GM12891 (cell line): ENCODE measurements at regions not wholly inside any gene's neighbourhood (a gene's known extent, or its start where the extent isn't known, plus 50 kb on each side); places are given as distances from the start of the nearest gene placed in this dataset.

Experiments used
- PAX5 ChIP-seq: IDR thresholded peaks from 2 replicates; pipeline ENCODE4 v1.6.1; 2011; ENCODE audit warnings: low read length, moderate library complexity, mild to moderate bottlenecking; ENCODE audit not compliant: insufficient read depth, severe bottlenecking
- POLR2A ChIP-seq: IDR thresholded peaks from 2 replicates; pipeline ENCODE4 v1.6.1; 2011; ENCODE audit warnings: low read depth, low read length, control low read depth
- POLR2AphosphoS5 ChIP-seq: IDR thresholded peaks from 2 replicates; pipeline ENCODE4 v1.6.1; 2011; ENCODE audit warnings: low read depth, low read length, control low read depth
- POU2F2 ChIP-seq: IDR thresholded peaks from 2 replicates; pipeline ENCODE4 v1.6.1; 2011; ENCODE audit warnings: low read depth, mild to moderate bottlenecking, control low read depth, low read length, moderate library complexity
- SPI1 ChIP-seq: IDR thresholded peaks from 2 replicates; pipeline ENCODE4 v1.6.1; 2011; ENCODE audit warnings: low read depth, low read length, control low read depth
- TAF1 ChIP-seq: IDR thresholded peaks from 2 replicates; pipeline ENCODE4 v1.6.1; 2011; ENCODE audit warnings: low read depth, low read length, control low read depth

DNA sequence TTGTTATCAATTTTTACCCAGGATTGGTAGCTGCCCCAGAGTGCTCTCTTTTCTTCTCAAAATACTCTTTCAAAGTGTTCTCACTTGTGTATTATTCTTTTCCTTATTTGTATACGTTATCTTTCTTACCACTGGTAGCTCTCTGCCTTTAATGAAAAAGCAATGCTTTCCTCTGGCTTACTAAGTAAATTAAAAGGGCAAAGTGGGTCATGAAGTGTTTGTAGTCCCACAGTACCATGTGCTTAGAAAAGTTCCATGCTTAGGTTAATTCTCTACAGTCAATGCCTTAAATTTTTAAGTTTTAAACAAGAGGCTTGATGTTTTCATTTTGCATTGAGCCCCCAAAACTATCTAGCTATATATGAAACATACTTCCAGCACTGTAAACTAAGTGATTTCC lies 300.2 kb downstream of the ASXL3 start:
- TF ChIP-seq POLR2A, result no peak
- TF ChIP-seq TAF1, result no peak
- TF ChIP-seq POLR2AphosphoS5, result no peak
- no peak for TF ChIP-seq PAX5
- no peak for TF ChIP-seq POU2F2
- TF ChIP-seq SPI1, result no peak
